ENCODE measurements at regions not wholly inside any gene's neighbourhood (a gene's known extent, or its start where the extent isn't known, plus 50 kb on each side); places are given as distances from the start of the nearest gene placed in this dataset.

DNA sequence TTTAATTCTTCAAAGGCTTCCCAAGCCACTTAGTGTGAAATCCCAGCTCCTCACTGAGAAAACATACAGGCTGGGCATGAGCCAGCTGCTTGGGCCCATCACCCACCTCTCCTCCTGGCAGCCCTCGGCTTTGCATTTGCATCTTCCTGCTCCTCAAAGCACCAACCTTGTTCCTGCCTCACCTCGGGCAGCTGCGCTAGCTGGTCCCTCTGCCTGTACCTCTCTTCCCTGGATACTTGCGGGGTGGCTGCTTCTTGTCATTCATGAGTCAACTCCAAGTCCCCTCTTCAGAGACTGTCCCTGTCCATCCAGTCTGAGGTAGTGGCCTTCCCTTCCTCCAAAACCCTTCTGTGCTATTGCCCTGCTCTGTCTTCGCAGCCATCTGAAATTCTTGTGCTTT, 116.1 kb upstream of the CXCL14 start:
- TF ChIP-seq BRCA1 (IDR thresholded peaks at IDR 0.05; ENCODE audit: low read depth, low read length) (no peak), SP4 (IDR thresholded peaks at IDR 0.05; ENCODE audit: low read length) (no peak), POLR2A (IDR thresholded peaks at IDR 0.05; ENCODE audit: control extremely low read depth in 1 of 2, low read depth in 2 of 2, low read length in 2 of 2) (no peak), TBP (IDR thresholded peaks at IDR 0.05; ENCODE audit: low read depth, low read length) (no peak), ASH2L (IDR thresholded peaks at IDR 0.05; ENCODE audit: low read length) (no peak)
- TF ChIP-seq, protein P1, sequence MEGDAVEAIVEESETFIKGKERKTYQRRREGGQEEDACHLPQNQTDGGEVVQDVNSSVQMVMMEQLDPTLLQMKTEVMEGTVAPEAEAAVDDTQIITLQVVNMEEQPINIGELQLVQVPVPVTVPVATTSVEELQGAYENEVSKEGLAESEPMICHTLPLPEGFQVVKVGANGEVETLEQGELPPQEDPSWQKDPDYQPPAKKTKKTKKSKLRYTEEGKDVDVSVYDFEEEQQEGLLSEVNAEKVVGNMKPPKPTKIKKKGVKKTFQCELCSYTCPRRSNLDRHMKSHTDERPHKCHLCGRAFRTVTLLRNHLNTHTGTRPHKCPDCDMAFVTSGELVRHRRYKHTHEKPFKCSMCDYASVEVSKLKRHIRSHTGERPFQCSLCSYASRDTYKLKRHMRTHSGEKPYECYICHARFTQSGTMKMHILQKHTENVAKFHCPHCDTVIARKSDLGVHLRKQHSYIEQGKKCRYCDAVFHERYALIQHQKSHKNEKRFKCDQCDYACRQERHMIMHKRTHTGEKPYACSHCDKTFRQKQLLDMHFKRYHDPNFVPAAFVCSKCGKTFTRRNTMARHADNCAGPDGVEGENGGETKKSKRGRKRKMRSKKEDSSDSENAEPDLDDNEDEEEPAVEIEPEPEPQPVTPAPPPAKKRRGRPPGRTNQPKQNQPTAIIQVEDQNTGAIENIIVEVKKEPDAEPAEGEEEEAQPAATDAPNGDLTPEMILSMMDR (IDR thresholded peaks at IDR 0.05; ENCODE audit: control extremely low read depth in 1 of 3, insufficient read depth in 1 of 3, low read depth in 1 of 3, low read length in 3 of 3): no peak

Data from H1 (cell line).